Stimulated activated CD4-positive, alpha-beta T cell treated with anti-CD3 and anti-CD28 coated beads, Interleukin-4, amount 100 ng/mL, for 4 hours (primary cell): ENCODE measurements at regions not wholly inside any gene's neighbourhood (a gene's known extent, or its start where the extent isn't known, plus 50 kb on each side); places are given as distances from the start of the nearest gene placed in this dataset.
"Not testable (repeated sequence)": the region's sequence is repeated elsewhere in the genome, so short reads cannot be mapped to it uniquely, and the experiment has no call there.

ENCODE experiments used
- DNase-seq, 2 experiments: peaks; one replicate each; pipeline ENCODE4 v3.0.0-alpha.2; 2020

DNA sequence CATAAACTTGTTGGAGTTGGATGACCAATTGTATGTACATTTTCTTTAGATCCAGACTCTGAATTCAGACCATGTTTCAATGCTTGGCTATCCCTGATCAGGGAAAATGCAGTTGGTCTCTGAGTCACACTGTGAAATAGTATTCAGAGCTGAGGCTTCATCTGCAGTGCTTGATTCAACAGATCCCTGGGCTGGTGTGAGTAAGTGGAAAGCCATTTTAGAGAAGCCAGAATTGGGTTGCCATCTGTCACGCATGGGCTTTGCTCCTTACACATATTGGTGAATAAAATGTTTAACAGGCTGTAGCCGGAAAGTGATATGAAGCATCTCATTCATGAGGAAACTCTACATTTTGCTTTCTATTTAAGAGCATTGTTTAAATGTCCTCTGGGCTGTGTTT is 50.0 kb upstream of the ACYP2 start:
- no peak for DNase-seq

DNA sequence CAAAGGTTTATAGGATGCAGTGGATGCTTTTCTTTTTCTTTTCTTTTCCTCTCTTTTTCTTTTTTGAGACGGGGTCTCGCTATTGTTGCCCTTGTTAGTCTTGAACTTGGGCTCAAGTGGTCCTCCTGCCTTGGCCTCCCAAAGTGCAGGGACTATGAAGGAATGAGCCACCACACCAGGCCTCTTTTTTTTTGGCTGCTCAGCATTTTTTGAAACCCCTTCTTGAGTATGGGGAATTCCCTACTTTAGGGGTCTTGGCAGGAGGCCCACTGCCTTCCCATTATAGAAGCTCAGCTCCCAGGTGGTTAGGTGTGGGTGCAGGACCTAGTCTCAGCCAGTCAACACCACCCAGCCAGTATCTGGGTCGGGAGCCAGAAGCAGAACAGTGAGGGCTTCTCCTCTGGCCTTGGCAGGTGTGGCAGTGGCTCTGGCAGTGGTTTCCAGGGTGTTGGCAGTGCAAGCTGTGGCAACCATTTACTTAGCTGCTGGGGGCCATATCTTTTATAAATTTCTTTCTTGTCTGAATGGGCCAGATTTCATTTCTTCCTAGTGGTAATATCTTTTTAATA is 51.4 kb upstream of the ACYP2 start:
- no peak for DNase-seq

DNA sequence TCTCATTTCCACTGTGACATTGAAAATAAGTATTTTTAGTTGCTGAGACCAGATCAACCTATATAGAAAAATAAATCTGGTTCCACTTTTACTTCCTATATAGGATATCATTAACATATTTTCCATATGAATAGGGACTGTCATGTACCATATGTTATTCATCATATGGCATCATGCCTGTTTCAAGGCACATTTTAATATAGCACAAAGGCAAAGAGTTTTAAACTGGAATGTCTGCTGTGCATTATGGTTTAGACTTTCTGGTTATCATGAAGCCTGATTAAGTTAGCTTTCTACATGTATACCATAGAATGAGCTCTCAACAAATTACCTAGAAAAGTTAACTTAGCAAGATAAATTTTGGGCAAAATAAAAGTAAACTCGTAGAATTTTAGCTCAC is 53.0 kb upstream of the ACYP2 start:
- no peak for DNase-seq

DNA sequence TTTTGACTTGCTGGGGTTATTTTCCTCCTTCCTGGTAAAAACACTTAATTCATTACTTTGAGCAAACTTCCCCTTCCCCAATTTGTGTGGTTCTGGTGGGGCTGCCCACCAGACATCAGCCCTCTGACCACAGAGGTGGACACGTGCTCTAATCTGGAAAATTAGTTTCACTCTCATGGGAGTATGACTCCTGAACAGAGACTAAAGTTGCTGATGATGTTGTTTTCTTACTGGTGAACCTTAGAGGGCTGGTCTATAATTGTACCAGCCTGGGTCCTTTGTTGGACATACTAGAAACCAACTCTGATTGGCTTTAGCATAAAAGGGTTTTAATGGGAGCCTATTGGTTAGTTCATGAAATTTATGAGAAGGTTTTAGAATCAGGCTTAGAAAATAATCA is 54.1 kb upstream of the ACYP2 start:
- no peak for DNase-seq

DNA sequence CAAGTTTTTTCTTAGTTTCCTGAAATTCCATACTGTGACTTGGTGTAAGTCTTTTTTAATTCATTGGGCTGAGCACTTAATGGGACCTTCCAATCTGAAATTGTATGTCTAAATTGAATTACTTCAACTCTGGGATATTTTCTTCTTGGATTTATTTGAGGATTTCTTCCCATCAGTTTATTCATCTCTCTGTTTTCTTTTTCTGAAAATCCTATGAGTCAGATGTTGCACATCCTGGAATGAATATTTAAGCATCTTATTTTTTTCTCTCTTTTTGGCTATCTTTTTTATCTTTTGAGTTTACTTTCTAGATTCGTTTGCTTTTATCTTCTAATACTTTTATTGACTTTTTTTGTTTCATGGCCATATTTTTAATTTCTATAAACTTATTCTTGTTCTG is 55.4 kb upstream of the ACYP2 start:
- no peak for DNase-seq

DNA sequence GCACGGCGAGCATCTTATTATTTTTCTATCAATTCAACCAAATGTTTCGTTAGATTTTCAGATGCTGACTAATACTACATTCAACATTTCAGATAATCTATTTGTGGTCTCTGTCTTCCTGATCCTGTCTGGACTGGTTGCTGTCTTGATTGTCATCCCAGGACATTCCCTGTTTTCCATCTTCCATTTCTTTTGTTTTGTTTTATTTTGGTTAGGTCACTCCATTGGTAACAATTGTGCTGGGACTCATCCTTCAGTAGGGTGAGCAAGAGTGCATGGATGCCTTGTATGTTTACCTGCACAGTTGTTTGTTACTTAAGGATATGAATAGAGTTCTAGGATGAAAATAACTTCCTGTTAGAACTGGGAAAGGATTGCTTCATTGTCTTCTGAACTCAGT is 55.9 kb upstream of the ACYP2 start:
- no peak for DNase-seq

DNA sequence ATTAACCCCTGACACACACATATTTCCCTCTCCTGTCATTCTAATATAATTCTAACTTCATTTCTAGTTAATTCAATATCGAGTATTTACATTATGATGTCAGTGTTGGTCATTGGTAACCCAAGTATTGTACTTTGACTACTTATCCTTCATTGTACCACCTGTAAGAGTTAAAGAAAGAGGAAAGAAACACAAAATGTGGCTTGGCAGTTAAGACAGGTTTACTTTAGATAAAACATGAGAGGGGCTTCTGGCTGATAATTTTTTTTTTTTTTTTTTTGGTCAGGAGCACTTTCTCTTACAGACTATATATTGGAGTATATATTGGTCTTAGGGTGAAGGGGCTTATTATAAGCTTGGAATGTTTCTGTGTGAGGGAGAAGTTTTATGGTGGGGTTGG is 57.0 kb upstream of the ACYP2 start:
- DNase-seq: no peak

DNA sequence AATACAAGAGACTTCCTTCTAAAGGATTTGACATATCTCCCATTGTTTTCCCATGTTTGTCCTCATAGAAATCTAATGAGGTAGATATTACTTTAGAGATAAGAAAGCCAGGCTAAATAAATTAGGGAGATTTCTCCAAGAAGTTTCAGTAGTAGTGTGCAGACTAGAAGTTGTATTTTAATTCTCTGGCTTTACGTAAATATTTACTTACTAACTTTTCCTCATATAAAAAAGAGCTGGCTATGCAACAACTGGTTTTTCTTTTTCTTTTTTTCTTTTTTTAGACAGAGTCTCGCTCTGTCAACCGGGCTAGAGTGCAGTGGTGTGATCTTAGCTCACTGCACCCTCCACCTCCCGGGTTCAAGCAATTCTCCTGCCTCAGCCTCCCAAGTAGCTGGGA is 60.6 kb upstream of the ACYP2 start:
- no peak for DNase-seq

DNA sequence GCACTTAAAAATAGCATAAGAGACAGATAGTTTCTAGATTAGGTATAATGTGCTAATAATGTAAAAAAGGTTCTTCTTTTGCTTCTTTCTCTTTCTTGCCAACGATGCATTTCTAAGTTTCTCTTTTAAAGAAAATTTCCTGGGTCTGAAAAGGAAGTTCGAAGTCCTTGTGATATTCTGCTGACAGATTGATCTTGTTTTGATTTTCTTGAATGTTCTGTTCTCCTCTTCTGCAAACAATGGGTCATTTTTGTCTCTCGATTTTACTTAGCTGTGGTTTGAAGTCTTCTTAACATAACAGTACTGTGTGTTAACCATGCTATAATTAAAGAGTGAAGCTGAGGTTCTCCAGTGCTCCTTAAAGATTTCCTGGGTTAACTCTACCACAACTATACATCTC is 61.1 kb upstream of the ACYP2 start:
- no peak for DNase-seq

DNA sequence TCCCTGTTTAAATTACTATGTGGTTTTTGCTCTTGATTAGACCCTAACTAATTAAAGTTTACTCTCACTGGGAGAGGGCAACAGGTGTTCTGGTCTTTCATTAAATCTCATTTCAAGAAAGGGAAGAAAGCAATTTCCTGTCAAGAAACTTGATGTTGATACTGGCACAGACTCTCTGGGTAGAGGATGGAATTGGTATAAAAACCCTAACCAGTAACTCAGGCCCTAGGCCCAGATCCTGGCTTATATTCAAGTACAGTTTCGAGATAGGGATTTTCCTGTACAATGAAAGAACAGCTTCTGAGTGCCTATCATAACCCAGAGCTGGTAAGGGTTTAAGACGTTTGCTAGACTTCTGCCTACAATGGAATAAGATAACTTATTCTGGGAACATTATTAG is 61.6 kb upstream of the ACYP2 start:
- DNase-seq: no peak

DNA sequence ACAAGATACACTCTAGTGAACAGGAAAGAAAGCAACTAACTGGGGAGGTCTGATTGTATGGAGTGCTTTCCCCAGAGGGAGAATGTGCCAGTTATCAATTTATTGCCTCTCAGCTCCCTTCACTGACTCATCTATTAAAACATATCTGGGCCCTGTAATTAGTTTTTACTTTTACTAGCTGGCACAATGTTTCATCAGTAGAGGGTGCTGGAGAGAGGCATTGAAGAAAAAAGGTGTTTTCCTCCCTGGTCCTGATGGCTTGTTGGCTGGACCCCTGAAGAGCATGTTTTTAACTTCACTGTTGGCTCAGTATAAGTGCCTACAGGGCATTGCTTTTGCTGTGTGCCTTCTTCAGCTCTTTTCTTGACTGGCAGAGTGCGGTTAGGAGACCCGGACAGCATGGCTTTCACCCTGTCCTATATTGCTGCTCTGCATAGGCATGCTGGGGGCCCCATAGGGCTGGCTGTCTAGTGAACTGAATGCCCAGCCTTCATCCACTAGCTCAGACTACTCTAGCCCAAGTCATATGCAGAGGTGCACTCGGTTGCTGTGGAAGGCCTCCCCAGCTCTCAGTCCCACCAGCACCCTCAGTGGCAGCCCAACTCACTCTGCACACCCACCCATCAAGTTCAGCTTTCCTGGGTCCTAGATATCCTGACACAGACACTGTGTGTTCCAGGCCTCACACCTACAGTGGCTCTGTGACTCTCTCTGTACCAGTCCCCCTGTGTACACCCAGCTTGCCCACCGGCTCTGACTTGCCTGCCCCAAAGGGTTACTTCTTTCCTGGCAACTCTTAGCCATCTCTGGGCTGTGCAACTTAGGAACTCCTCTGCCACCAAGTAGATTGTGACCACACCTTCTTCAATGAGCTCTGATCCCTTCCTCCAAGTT is 62.3 kb upstream of the ACYP2 start:
- DNase-seq: no peak

DNA sequence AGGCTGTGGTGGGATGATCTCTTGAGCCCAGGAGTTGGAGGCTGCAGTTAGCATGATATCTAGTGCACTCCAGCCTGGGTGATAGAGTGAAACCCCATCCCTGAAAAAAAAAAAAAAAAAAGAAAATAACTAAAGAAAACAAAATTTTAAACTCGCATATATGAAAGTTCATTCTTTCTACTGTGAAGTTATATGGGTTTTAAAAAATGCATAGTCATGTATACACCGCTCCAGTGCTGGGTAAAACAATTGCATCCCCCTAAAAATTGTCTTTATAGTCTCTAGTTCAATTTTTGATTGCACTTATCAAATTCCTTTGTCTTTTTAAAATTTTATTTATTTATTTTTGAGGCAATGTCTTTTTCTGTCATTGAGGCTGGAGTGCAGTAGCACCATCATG is 65.0 kb upstream of the ACYP2 start:
- DNase-seq: no peak

DNA sequence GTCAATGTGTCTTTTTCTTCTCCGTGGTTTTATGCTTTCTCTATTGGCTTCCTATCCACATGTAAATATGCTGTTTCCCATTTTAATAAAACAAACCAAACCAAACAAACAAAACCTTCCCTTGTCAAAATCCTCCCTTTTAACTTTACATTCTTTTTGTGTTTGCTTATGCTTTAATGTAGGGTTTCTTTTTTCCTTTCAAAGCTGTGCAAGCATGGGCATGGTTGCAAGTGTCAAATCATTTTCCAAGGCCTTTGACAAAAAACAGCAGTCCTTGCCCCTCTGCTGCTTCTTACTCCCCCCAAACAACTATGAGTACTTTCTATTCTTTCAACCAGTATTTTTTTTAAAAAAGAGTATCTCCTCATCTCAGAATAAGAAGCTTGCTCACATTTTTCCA is 66.0 kb upstream of the ACYP2 start:
- DNase-seq: no peak

DNA sequence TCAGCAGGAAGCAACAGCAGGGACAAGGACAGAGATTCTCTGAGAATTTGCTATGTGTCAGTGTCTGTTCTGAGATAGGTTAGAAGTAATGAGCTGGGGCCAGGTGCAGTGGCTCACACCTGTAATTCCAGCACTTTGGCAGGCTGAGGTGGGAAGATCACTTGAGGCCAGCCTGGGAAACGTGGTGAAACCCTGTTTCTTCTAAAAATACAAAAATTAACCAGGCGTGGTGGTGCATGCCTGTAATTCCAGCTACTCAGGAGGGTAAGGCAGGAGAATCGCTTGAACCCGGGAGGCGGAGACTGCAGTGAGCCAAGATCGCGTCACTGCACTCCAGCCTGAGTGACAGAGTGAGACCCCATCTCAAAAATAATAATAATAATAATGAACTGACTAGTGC is 66.5 kb upstream of the ACYP2 start:
- DNase-seq: not testable (repeated sequence)

DNA sequence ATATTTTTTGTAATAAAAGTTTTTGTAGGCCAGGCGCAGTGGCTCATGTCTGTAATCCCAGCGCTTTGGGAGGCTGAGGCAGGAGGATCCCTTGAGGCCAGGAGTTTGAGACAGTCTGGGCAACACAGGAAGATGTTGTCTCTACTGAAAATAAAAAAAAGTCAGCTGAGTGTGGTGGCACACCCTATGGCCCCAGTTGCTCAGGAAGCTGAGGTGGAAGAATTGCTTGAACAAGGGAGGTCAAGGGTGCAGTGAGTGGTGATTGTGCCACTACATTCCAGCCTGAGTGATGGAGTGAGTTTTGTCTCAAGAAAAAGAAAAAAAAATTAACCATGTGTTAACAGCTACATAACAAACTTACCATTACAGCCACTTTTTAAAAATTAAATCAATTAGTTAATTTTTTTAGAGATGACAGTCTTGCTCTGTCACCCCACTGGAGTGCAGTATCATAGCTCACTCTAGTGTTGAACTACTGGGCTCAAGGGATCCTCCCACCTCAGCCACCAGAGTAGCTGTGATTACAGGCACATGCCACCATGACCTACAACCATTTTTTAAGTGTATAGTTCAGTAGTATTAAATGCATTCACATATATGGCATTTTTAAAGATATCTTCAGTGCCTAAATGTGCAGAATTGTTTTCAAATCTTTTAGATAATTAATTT is 67.2 kb upstream of the ACYP2 start:
- DNase-seq: no peak

DNA sequence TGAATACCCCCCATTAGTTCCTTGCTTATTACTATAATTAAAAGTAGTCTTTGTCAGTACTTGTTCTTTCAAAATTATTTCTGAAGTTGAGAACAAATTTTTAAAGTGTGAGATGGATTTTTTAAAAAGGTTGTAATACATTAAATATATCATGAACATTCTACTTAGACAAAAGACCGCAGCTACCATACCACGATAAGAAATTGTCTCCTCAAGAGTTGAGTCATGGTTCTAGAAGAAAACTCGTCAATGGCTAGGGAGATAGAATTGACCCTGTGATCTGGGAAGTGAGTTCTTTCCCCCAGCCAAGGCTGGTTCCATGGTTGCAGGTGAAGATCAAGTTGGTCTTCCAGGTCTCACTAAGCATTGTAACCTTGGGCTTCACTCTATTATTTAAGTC is 67.8 kb upstream of the ACYP2 start:
- DNase-seq: no peak

DNA sequence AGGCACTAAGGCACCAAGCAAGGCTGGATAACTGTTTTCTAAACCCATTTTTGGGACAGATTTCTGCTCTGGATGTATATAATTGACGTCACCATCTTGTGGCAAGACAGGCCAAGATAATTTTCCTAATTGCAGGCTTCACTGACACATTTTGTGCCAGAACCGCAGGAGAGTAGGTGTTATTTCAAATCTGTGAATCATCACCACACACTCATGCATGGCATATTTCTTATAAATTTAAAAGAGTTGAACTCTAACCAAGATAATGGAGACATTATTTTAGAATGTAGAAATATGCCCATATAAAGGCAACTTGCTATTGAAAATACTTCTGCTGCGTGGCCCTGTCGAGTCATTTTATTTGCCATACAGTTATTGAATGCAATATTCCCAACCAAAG is 68.3 kb upstream of the ACYP2 start:
- no peak for DNase-seq

DNA sequence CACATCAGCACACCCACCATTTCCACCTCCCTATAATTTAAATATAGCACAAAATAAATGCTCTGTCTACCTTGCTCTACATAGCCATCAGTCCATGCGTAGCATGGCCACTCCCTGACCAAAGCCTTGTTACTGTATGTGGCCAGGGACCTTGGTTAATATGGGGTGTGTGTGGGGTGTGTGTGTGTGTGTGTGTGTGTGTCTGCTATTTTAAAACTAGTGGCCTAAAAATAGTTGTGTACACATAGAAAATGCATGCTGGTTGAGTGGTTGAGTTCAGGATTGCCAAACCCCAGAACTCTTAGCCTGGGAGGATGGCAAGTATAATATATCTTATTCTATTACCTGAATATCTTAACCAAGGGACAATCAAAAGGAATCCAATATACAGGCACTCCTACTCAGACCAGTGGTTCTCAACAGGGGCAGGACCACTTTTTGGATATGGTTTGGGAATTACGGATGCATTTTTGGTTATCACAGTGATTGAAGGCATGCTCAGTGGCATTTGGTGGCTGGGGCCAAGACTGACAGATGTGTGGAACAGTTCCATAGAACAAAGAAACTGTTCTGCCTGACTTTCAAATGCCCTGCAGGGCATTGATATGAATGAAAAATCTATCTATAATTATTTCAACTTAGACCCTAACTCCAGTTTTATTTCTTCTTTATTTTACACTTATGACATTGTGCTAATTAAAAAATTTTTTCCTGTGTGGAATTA is 72.3 kb upstream of the PSME4 start:
- DNase-seq: no peak

DNA sequence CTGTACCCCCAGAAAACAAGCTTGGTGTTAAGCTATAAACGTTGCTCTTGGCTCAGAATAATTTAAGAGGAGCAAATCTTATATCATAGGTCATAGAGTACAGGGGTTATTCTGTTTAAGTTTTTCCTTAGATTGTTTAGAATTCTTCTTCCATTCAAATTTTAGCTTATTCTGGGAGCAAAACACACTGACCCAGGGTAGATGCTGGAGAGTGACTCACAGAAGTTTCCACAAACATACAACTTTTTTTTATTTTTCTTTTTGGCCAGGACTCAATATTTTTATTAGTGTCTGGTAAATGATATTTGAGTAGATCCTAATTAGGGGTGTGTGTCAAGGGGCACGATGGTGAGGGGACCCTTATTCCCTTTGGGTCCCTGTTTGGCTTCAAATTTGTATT is 71.5 kb upstream of the PSME4 start:
- no peak for DNase-seq

DNA sequence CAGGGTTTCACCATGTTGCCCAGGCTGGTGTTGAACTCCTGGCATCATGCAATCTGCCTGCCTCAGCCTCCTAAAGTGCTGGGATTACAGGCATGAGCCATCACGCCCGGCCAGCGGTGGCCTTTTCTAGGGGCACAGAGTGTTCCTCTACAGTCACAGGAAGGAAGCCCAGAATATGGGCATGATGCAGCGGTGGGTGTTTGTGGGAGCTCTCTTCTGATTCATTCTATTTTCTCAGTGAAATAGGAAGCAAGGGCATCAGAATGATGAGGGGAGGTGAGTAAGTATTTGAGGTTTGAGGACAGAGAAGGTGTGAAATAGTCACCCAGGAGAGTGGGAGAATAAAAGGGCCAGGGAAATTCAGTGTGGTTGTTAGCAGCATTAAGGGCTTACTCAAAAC is 70.3 kb upstream of the PSME4 start:
- DNase-seq: peak; percentile 21 to 43

DNA sequence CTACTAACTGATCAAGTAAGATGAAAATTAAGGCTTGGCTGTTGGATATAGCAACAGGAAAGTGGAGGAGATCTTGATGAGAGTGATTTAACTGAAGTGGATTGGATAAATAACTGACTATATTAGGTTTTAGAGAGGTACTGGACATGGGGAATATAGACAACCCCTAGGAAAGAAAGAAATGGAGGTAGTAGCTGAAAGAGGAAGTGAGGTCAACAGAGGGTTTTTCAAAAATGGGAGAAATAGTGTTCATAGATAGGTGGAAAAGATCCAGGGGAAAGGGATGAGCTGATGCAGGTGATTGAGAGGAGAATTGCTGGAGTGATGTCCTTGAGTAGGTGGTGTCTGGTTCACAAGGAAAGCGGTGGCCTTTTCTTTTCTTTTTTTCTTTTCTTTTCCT is 69.9 kb upstream of the PSME4 start:
- DNase-seq: no peak

DNA sequence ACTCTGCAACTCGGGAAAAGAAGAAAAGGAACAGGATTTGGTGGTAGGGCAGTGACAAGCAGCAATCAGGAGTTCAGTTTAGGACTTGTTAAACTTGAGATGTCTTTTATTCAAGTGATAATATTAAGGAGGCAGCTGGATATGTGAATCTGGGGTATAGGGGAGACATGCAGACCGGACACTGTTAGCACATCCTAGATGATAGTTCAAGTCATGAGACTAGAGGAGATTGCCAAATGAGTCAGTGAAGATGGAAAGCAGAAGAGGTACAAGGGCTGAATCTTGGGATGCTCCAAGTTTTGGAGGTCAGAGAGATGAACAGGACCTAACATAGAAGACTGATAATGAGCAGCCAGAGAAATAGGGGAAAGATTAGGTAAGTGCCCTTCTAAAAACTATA is 69.5 kb upstream of the PSME4 start:
- DNase-seq: no peak

DNA sequence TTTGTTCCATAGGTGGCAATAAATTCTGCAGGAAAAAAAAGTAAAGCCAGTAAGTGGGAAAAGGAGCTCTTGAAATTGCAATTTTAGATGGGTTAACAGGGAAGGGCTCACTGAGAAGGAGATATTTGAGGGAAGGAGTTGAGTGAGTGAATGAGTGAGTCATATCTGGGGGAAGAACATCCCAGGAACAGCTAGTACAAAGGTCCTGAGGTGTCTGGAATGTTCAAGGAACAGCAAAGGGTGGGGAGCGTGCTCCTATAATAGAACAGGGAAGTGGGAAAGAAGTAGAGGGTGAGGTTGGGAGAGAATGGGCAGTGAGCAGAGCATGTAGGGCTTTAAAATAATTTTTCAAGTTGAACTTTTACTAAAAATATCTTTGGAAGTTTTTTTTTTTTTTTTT is 68.0 kb upstream of the PSME4 start:
- DNase-seq: no peak

DNA sequence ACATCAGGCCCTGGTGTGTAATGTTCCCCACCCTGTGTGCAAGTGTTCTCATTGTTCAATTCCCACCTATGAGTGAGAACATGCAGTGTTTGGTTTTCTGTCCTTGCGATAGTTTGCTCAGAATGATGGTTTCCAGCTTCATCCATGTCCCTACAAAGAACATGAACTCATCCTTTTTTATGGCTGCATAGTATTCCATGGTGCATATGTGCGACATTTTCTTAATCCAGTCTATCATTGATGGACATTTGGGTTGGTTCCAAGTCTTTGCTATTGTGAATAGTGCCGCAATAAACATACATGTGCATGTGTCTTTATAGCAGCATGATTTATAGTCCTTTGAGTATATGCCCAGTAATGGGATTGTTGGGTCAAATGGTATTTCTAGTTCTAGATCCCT is 60.5 kb upstream of the PSME4 start:
- not testable (repeated sequence) for DNase-seq
